Ovary (tissue), 7 donors: ENCODE measurements at regions not wholly inside any gene's neighbourhood (a gene's known extent, or its start where the extent isn't known, plus 50 kb on each side); places are given as distances from the start of the nearest gene placed in this dataset.

Experiments
- DNase-seq, 5 donors: peaks; one replicate each; pipeline ENCODE4 v3.0.0-alpha.2; 2019 to 2020
- H3K27ac ChIP-seq, 2 donors: fragments of 200-600 bp; one replicate each; pipeline versions ENCODE4 v1.5.1 to v1.8.0; 2019 to 2022
- H3K27me3 ChIP-seq: fragments of 200-600 bp; one replicate; pipeline ENCODE4 v1.8.0; 2022
- H3K36me3 ChIP-seq: fragments of 200-600 bp; sonication (generic); one replicate; pipeline ENCODE4 v1.5.1; 2019
- H3K4me1 ChIP-seq: one replicate; pipeline ENCODE4 v1.8.1; 2013; ENCODE audit warnings: mild to moderate bottlenecking, moderate library complexity; ENCODE audit not compliant: insufficient read depth
- H3K4me3 ChIP-seq: fragments of 200-600 bp; sonication (generic); one replicate; pipeline ENCODE4 v1.5.1; 2017
- H3K9me3 ChIP-seq, 2 donors: fragments of 200-600 bp in 1 of 2; sonication (generic) in 1 of 2; one replicate each; pipeline versions ENCODE4 v1.5.1 to v1.8.1; 2013 to 2019; ENCODE audit warnings: mild to moderate bottlenecking in 1 of 2, moderate library complexity in 1 of 2
- EP300 ChIP-seq: sonication (generic); formaldehyde crosslinking; IDR thresholded peaks from one replicate; pipeline ENCODE4 v1.6.1; 2017; ENCODE audit warnings: antibody characterized with exemption
- POLR2A ChIP-seq: fragments of 450-650 bp; IDR thresholded peaks from one replicate; pipeline ENCODE4 v1.6.1; 2017; ENCODE audit warnings: antibody characterized with exemption, mild to moderate bottlenecking, moderate library complexity
- WGBS, 3 donors: extraction: QIAGEN DNeasy Blood & Tissue Kit in 1 of 3; methylation state at CpG; one replicate each; pipeline versions ENCODE4 v1.1.5 to v1.1.7; 2013 to 2017; 5-methylcytosine and 5-hydroxymethylcytosine counted together
- intact Hi-C, 4 donors: fragments of 100-400 bp; cut with DNase I; formaldehyde crosslinking; loops; one replicate each; pipeline versions ENCODE4 v1.11.0 to v1.15.1; 2022 to 2023
- TF ChIP-seq, protein P1 (sequence below), 3 donors: fragments of 450-650 bp in 2 of 3; fragments of 200-600 bp in 1 of 3; IDR thresholded peaks; one replicate each; pipeline versions ENCODE4 v1.5.1 to v1.8.0; 2016 to 2022; ENCODE audit warnings: antibody characterized with exemption in 3 of 3, mild to moderate bottlenecking in 1 of 3
- donor health status: DM: no; HTN: no; CAD: no; lungs with moderate emphysema.
- donor health status: DM: no; HTN: no; CAD: no.
- donor health status: Bipolar disorder and iron deficiency.
- donor health status: DM: no; HTN: no; CAD: no.
- donor health status: DM: yes; HTN: yes; CAD: no.

DNA sequence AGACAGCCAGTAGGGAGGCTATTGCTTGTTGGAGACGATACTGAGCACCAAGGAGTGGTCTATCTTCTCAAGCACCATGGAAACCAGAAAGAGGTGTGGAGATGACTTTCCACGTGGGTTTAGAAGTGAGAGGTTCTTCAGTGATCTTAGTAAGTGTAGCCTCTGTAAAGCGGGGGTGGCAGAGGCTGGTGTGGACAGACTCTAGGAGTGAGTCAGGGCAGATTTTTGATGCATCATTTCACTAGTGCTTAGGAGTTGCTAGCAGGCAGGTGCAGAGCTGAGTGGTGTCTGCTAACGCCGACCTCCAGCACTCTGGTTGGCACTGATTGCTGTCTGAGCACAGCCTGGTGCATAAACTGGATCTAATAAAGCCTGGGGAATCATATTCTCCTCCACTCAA is 78.4 kb upstream of the ADO start:
- TF ChIP-seq POLR2A: no peak
- TF ChIP-seq EP300: no peak
- TF ChIP-seq, protein P1, sequence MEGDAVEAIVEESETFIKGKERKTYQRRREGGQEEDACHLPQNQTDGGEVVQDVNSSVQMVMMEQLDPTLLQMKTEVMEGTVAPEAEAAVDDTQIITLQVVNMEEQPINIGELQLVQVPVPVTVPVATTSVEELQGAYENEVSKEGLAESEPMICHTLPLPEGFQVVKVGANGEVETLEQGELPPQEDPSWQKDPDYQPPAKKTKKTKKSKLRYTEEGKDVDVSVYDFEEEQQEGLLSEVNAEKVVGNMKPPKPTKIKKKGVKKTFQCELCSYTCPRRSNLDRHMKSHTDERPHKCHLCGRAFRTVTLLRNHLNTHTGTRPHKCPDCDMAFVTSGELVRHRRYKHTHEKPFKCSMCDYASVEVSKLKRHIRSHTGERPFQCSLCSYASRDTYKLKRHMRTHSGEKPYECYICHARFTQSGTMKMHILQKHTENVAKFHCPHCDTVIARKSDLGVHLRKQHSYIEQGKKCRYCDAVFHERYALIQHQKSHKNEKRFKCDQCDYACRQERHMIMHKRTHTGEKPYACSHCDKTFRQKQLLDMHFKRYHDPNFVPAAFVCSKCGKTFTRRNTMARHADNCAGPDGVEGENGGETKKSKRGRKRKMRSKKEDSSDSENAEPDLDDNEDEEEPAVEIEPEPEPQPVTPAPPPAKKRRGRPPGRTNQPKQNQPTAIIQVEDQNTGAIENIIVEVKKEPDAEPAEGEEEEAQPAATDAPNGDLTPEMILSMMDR (IDR thresholded peaks at IDR 0.05): no peak
- DNase-seq: no peak
- no peak overlapping the region for H3K4me3 ChIP-seq
- H3K9me3 ChIP-seq: no peaks in the 10 kb centered on the region
- H3K36me3 ChIP-seq: no peaks in the 10 kb centered on the region
- no peaks in the 10 kb centered on the region for H3K27me3 ChIP-seq
- intact Hi-C loops: no loop called here
- no peak overlapping the region for H3K27ac ChIP-seq
- 74 to 83% (median 79%) methylated on average over 5 of the region's 5 CpGs for WGBS, 3 donors
- H3K4me1 ChIP-seq: no peaks in the 10 kb centered on the region

DNA sequence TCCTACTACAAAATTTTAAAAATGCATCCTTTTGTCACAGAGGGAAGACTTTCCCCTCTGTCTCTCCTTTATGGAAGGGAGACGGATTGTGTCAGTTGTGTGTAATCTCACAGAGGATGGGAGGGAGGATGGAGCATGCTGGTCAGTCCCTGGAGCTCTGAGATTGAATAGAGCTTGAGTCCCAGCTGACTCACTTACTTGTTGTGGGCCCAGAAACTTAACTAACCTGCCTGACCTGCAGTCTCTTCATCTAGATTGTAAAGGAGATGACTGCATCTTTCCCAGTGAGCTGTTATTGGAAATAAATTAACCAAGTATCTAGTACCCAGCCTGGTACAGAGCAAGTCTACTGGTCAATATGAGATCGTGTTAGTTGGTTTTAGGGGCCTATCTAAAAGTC is 77.9 kb upstream of the ADO start:
- no peaks in the 10 kb centered on the region for H3K36me3 ChIP-seq
- H3K9me3 ChIP-seq: no peaks in the 10 kb centered on the region
- no peak overlapping the region for H3K27ac ChIP-seq
- no peaks in the 10 kb centered on the region for H3K27me3 ChIP-seq
- no peaks in the 10 kb centered on the region for H3K4me1 ChIP-seq
- TF ChIP-seq POLR2A (no peak), EP300 (no peak)
- TF ChIP-seq, protein P1 (IDR thresholded peaks at IDR 0.05): no peak
- WGBS, 3 donors: 74 to 84% (median 80%) methylated on average over 2 of the region's 2 CpGs
- DNase-seq: no peak
- intact Hi-C loops: no loop called here
- no peak overlapping the region for H3K4me3 ChIP-seq

DNA sequence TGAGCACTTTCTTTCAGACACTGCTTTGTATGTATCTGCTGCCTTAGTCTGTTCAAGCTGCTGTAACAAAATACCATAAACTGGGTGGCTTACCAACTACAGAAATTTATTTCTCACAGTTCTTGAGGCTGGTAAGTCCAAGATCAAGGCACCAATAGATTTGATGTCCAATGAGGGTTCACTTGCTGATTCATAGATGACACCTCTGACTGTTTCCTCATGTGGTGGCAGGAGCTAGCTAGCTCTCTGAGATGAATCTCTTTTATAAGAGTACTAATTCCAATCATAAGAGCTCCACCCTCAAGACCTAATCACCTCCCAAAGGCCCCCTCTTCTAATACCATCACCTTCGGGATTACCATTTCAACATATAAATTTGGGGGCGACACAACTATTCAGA is 76.6 kb upstream of the ADO start:
- Histone ChIP-seq H3K36me3 (no peaks in the 10 kb centered on the region), H3K4me1 (no peaks in the 10 kb centered on the region), H3K27ac (no peak overlapping the region), H3K4me3 (no peak overlapping the region), H3K9me3 (no peaks in the 10 kb centered on the region), H3K27me3 (no peaks in the 10 kb centered on the region)
- no peak for DNase-seq
- intact Hi-C loops: no loop called here
- no peak for TF ChIP-seq EP300
- TF ChIP-seq POLR2A: no peak
- TF ChIP-seq, protein P1 (IDR thresholded peaks at IDR 0.05): no peak
- 96 to 98% (median 96%) methylated on average over 2 of the region's 2 CpGs for WGBS, 3 donors

DNA sequence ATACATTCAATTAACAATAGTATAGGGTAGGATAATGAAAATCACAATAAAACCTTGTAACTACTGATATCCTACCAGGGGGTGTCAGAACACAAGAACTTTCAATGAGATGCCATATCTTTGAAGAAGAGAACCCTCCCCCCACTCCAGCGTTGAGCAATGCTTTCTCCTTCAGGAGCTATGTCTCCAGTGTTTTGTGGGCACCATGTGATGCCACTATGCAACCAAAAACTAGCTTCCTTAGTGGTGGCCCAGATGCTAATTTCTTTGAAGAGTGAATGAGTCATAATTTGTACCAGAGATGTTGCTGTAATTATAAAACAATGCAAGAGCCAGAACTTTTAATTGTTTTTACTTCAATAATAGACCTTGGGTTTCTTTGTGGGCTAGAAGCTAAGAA is 76.0 kb upstream of the ADO start:
- Histone ChIP-seq H3K27me3 (no peaks in the 10 kb centered on the region), H3K27ac (no peak overlapping the region), H3K4me3 (no peak overlapping the region), H3K9me3 (no peaks in the 10 kb centered on the region), H3K4me1 (no peaks in the 10 kb centered on the region), H3K36me3 (no peaks in the 10 kb centered on the region)
- DNase-seq: no peak
- 77 to 84% (median 80%) methylated on average over 1 of the region's 1 CpG for WGBS, 3 donors
- intact Hi-C loops: no loop called here
- TF ChIP-seq POLR2A (no peak), EP300 (no peak)
- TF ChIP-seq, protein P1 (IDR thresholded peaks at IDR 0.05): no peak
